Effector memory CD8-positive, alpha-beta T cell (primary cell): ENCODE measurements at regions not wholly inside any gene's neighbourhood (a gene's known extent, or its start where the extent isn't known, plus 50 kb on each side); places are given as distances from the start of the nearest gene placed in this dataset.

Experiments used
- ATAC-seq: fragments of 150-1000 bp; cut with Tn5 transposase; replicated peaks from 2 replicates; pipeline ENCODE4 v1.10.0; 2021; ENCODE audit warnings: mild to moderate bottlenecking, moderate library complexity
- DNase-seq, 3 experiments: peaks; one replicate each; pipeline ENCODE4 v3.0.0; 2021
- H3K27ac Mint-ChIP-seq, 2 donors: one replicate each; pipeline ENCODE4 v1.8.0; 2022; ENCODE audit warnings: mild to moderate bottlenecking in 2 of 2, mixed read lengths in 2 of 2, moderate library complexity in 2 of 2
- H3K27me3 Mint-ChIP-seq, 2 donors: one replicate each; pipeline ENCODE4 v1.8.0; 2022; ENCODE audit warnings: mixed read lengths in 2 of 2
- H3K36me3 Mint-ChIP-seq: one replicate; pipeline ENCODE4 v1.8.0; 2022; ENCODE audit warnings: mild to moderate bottlenecking, moderate library complexity, mixed read lengths; ENCODE audit not compliant: insufficient read depth
- H3K4me1 Mint-ChIP-seq, 2 donors: one replicate each; pipeline ENCODE4 v1.8.0; 2022; ENCODE audit warnings: low read depth in 2 of 2, mixed read lengths in 2 of 2
- H3K4me3 Mint-ChIP-seq, 2 donors: one replicate each; pipeline ENCODE4 v1.8.0; 2022; ENCODE audit warnings: mild to moderate bottlenecking in 2 of 2, mixed read lengths in 2 of 2, moderate library complexity in 2 of 2
- H3K9me3 Mint-ChIP-seq, 2 donors: one replicate each; pipeline ENCODE4 v1.8.0; 2022; ENCODE audit warnings: mixed read lengths in 2 of 2

GRCh38 chr16:17832738-17833137 lies 362.0 kb upstream of the XYLT1 start:
- Mint-ChIP-seq H3K27ac (no peak overlapping the region), H3K9me3 (no peaks in the 10 kb centered on the region), H3K4me3 (no peak overlapping the region), H3K4me1 (no peaks in the 10 kb centered on the region), H3K36me3 (no peaks in the 10 kb centered on the region), H3K27me3 (peaks cover 0 to 17% of the 10 kb centered on the region in 2 donors)
- no peak for ATAC-seq
- DNase-seq = no peak

DNA sequence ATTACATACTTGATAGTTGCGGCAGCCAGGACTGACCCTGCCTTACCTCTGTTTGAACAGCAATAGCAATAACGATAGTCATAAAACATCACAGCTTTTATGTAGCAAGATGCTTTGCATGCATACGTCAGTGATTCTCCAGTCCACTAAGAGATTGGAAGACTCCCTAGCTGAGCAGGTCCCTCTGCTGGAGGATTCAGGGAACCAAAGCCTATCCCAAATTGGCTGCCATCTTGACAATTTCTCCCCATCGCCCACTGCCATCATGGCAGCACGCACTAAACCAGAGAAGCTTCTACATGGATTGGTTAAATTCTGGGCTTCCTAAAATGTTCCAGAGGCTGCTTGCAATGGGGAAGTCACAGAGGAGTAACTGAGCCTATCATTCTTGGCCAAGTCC lies 360.6 kb upstream of the XYLT1 start:
- no peaks in the 10 kb centered on the region for H3K36me3 Mint-ChIP-seq
- ATAC-seq (no peak), DNase-seq (no peak)
- no peaks in the 10 kb centered on the region for H3K9me3 Mint-ChIP-seq
- peaks cover 0 to 17% of the 10 kb centered on the region in 2 donors for H3K27me3 Mint-ChIP-seq
- H3K27ac Mint-ChIP-seq = no peak overlapping the region
- no peak overlapping the region for H3K4me3 Mint-ChIP-seq
- H3K4me1 Mint-ChIP-seq = no peaks in the 10 kb centered on the region

GRCh38 chr16:17830651-17831050 lies 359.9 kb upstream of the XYLT1 start:
- H3K27ac Mint-ChIP-seq = no peak overlapping the region
- no peaks in the 10 kb centered on the region for H3K36me3 Mint-ChIP-seq
- no peak for DNase-seq
- H3K4me1 Mint-ChIP-seq = no peaks in the 10 kb centered on the region
- H3K27me3 Mint-ChIP-seq = peaks cover 0 to 17% of the 10 kb centered on the region in 2 donors
- no peaks in the 10 kb centered on the region for H3K9me3 Mint-ChIP-seq
- no peak overlapping the region for H3K4me3 Mint-ChIP-seq
- no peak for ATAC-seq

GRCh38 chr16:17829811-17830210 lies 359.1 kb upstream of the XYLT1 start:
- DNase-seq (no peak), ATAC-seq (no peak)
- H3K4me3 Mint-ChIP-seq = no peak overlapping the region
- H3K27ac Mint-ChIP-seq = no peak overlapping the region
- H3K36me3 Mint-ChIP-seq = no peaks in the 10 kb centered on the region
- peaks cover 0 to 12% of the 10 kb centered on the region in 2 donors for H3K27me3 Mint-ChIP-seq
- no peaks in the 10 kb centered on the region for H3K4me1 Mint-ChIP-seq
- H3K9me3 Mint-ChIP-seq = no peaks in the 10 kb centered on the region

DNA sequence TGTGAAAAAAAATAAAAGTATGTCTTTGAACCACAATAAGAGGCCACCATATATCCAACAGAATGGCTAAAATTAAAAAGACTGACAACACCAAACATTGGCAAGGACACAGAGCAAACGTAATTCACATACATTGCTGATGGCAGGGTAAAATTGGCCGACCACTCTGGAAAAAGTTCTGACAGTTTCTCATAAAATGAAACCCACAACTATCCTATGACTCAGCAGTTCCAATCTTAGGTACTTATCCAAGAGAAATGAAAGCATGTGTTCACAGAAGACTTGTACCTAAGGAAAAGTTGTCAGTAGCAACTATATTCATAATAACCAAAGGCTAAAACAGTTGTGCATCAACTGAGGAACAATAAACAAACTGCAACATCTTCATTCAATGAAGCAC lies 357.3 kb upstream of the XYLT1 start:
- no peaks in the 10 kb centered on the region for H3K4me1 Mint-ChIP-seq
- H3K4me3 Mint-ChIP-seq = no peak overlapping the region
- no peak overlapping the region for H3K27ac Mint-ChIP-seq
- no peak for ATAC-seq
- no peaks in the 10 kb centered on the region for H3K36me3 Mint-ChIP-seq
- no peaks in the 10 kb centered on the region for H3K9me3 Mint-ChIP-seq
- DNase-seq = no peak
- H3K27me3 Mint-ChIP-seq = peaks cover 16% of the 10 kb centered on the region in 2 donors

GRCh38 chr16:17827313-17827712 lies 356.6 kb upstream of the XYLT1 start:
- DNase-seq (no peak), ATAC-seq (no peak)
- Mint-ChIP-seq H3K9me3 (no peaks in the 10 kb centered on the region), H3K36me3 (no peaks in the 10 kb centered on the region), H3K4me3 (no peak overlapping the region), H3K27me3 (peaks cover 20% of the 10 kb centered on the region in 2 donors), H3K4me1 (no peaks in the 10 kb centered on the region), H3K27ac (no peak overlapping the region)

DNA sequence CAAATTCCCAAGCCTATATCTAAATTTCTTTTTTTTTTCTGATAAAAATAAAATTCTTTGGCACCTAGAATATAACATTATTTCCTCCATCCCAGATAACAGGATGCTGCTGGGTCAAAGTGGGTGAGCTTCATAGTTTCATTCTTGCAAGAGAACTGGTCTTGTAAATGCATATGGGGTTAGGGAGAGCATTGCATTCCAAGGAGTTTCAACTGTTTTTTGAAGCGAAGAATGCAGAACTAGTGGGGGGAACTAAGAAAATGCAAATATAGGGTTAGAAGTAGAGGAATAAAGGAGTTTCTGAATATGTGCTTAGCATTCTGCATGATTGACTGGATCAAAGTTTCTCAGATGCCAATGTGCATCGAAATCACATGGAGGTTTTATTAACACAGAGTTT lies 347.2 kb upstream of the XYLT1 start:
- Mint-ChIP-seq H3K36me3 (no peaks in the 10 kb centered on the region), H3K4me3 (no peak overlapping the region), H3K4me1 (no peaks in the 10 kb centered on the region), H3K9me3 (peaks cover 4 to 7% of the 10 kb centered on the region in 2 donors), H3K27me3 (peaks cover 3 to 22% of the 10 kb centered on the region in 2 donors), H3K27ac (no peak overlapping the region)
- ATAC-seq (no peak), DNase-seq (no peak)

GRCh38 chr16:17817260-17817659 lies 346.5 kb upstream of the XYLT1 start:
- H3K9me3 Mint-ChIP-seq = peaks cover 4 to 7% of the 10 kb centered on the region in 2 donors

DNA sequence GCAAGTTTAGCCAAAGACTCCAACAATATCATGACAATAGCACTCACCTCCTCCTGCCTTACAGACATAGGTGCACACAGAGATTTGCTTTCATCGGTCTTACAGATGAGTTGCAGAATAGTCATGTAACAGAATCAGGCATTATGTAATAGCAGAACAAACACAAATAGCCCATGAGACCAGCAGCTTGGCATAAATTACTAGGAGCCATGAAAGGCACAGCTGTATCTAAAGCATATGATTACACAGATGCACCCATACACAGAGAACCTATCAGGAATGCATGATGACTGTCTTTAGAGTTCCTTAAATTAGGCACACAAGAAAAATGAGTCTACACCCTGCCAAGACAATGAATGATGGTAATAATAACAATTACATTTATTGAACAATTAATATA lies 342.0 kb upstream of the XYLT1 start:
- DNase-seq (no peak), ATAC-seq (no peak)
- H3K4me1 Mint-ChIP-seq = no peaks in the 10 kb centered on the region
- H3K36me3 Mint-ChIP-seq = no peaks in the 10 kb centered on the region
- no peak overlapping the region for H3K27ac Mint-ChIP-seq
- H3K4me3 Mint-ChIP-seq = no peak overlapping the region
- peaks cover 6 to 7% of the 10 kb centered on the region in 2 donors for H3K9me3 Mint-ChIP-seq
- peaks cover 9 to 25% of the 10 kb centered on the region in 2 donors for H3K27me3 Mint-ChIP-seq

More at GRCh38 chr16:17817260-17817659, 346.5 kb upstream of the XYLT1 start:
- no peaks in the 10 kb centered on the region for H3K36me3 Mint-ChIP-seq
- H3K4me3 Mint-ChIP-seq = no peak overlapping the region
- H3K27me3 Mint-ChIP-seq = peaks cover 0 to 19% of the 10 kb centered on the region in 2 donors
- H3K4me1 Mint-ChIP-seq = no peaks in the 10 kb centered on the region
- H3K27ac Mint-ChIP-seq = no peak overlapping the region
- DNase-seq (no peak), ATAC-seq (no peak)

DNA sequence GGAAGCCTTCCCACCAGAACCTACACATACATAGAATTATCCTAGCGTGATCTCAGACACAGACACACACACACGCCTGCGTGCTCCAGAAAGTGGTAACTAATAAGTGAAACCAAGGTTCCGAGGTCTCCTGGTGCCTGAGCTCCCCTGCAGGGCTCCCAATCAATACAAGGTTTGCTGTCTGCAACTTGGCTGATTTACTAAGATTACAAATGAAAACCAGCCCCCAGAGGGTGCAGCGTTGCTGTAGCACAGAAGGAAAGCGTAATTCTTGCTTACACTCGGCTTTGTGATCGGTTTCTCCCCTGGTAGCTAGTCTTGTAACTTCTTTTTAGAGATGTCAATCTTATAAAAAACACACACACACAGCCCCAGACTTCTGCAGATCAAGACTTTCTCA lies 334.1 kb upstream of the XYLT1 start:
- ATAC-seq (no peak), DNase-seq (no peak)
- Mint-ChIP-seq H3K27me3 (peaks cover 33 to 58% of the 10 kb centered on the region in 2 donors), H3K27ac (no peak overlapping the region), H3K4me1 (no peaks in the 10 kb centered on the region), H3K36me3 (no peaks in the 10 kb centered on the region), H3K4me3 (no peak overlapping the region), H3K9me3 (peaks cover 0 to 2% of the 10 kb centered on the region in 2 donors)

- Mint-ChIP-seq H3K9me3 (peaks cover 0 to 2% of the 10 kb centered on the region in 2 donors), H3K4me1 (no peaks in the 10 kb centered on the region), H3K27ac (no peak overlapping the region), H3K27me3 (peaks cover 33 to 58% of the 10 kb centered on the region in 2 donors), H3K36me3 (no peaks in the 10 kb centered on the region), H3K4me3 (no peak overlapping the region)
- DNase-seq = no peak
- ATAC-seq = no peak
These were observed 333.1 kb upstream of the XYLT1 start for GRCh38 chr16:17803625-17804410.

DNA sequence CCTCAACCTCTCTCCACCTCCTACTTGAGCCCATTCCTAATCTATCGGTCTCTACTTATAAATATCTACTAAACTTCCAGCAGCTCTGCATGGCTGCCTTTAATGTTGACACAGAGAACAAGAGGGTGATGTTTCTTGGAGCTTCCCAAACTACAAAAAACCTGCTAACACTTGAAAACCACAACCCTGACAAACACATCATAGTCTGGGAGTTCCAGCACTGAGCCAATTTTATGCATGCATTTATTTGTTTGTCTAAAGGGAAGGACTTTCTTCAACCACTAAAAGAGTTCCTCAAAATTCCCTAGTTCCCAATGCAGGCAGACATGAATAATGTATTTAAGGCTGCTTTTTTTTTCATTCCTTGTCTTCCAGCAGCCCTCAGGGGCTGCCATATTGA lies 331.8 kb upstream of the XYLT1 start:
- no peaks in the 10 kb centered on the region for H3K4me1 Mint-ChIP-seq
- DNase-seq (no peak), ATAC-seq (no peak)
- no peaks in the 10 kb centered on the region for H3K9me3 Mint-ChIP-seq
- H3K27me3 Mint-ChIP-seq = peaks cover 28 to 52% of the 10 kb centered on the region in 2 donors
- no peak overlapping the region for H3K4me3 Mint-ChIP-seq
- H3K27ac Mint-ChIP-seq = no peak overlapping the region
- no peaks in the 10 kb centered on the region for H3K36me3 Mint-ChIP-seq

- Mint-ChIP-seq H3K27me3 (peaks cover 17 to 38% of the 10 kb centered on the region in 2 donors), H3K9me3 (no peaks in the 10 kb centered on the region), H3K4me1 (no peaks in the 10 kb centered on the region), H3K36me3 (no peaks in the 10 kb centered on the region), H3K4me3 (no peak overlapping the region), H3K27ac (no peak overlapping the region)
- ATAC-seq (no peak), DNase-seq (no peak)
These were observed 330.3 kb upstream of the XYLT1 start for GRCh38 chr16:17801068-17801467.

GRCh38 chr16:17798716-17799115 lies 328.0 kb upstream of the XYLT1 start:
- ATAC-seq (no peak), DNase-seq (no peak)
- no peak overlapping the region for H3K27ac Mint-ChIP-seq
- H3K36me3 Mint-ChIP-seq = no peaks in the 10 kb centered on the region
- no peak overlapping the region for H3K4me3 Mint-ChIP-seq
- H3K27me3 Mint-ChIP-seq = peaks cover 7 to 19% of the 10 kb centered on the region in 2 donors
- no peaks in the 10 kb centered on the region for H3K4me1 Mint-ChIP-seq
- no peaks in the 10 kb centered on the region for H3K9me3 Mint-ChIP-seq
